RWPE2 (cell line): ENCODE measurements at regions not wholly inside any gene's neighbourhood (a gene's known extent, or its start where the extent isn't known, plus 50 kb on each side); places are given as distances from the start of the nearest gene placed in this dataset.

Source experiments
- ATAC-seq: fragments of 200-7000 bp; cut with Tn5 transposase; 3 replicates; pipeline ENCODE4 v1.9.1; 2021; ENCODE audit warnings: low read depth
- DNase-seq: peaks from one replicate; pipeline ENCODE4 v3.0.0-alpha.2; 2020; ENCODE audit warnings: low spot score
- H3K27ac ChIP-seq: fragments of 450-650 bp; 2 replicates; pipeline ENCODE4 v1.5.1; 2017; ENCODE audit warnings: mild to moderate bottlenecking; ENCODE audit not compliant: poor library complexity, severe bottlenecking
- H3K27me3 ChIP-seq: fragments of 250-450 bp; sonication (Bioruptor Pico); 2 replicates; pipeline ENCODE4 v1.5.1; 2021; ENCODE audit warnings: mild to moderate bottlenecking, moderate library complexity; ENCODE audit not compliant: insufficient read depth, poor library complexity, severe bottlenecking
- H3K36me3 ChIP-seq: fragments of 250-450 bp; sonication (Bioruptor Pico); 2 replicates; pipeline ENCODE4 v1.5.1; 2020; ENCODE audit warnings: low read depth, mild to moderate bottlenecking, moderate library complexity
- H3K4me1 ChIP-seq: fragments of 250-450 bp; sonication (Bioruptor Pico); 2 replicates; pipeline ENCODE4 v1.5.1; 2021; ENCODE audit warnings: mild to moderate bottlenecking, moderate library complexity; ENCODE audit not compliant: insufficient read depth, poor library complexity, severe bottlenecking
- H3K4me3 ChIP-seq: fragments of 250-450 bp; sonication (Bioruptor Pico); 2 replicates; pipeline ENCODE4 v1.5.1; 2021; ENCODE audit warnings: mild to moderate bottlenecking, moderate library complexity; ENCODE audit not compliant: severe bottlenecking
- H3K9me3 ChIP-seq: fragments of 250-450 bp; sonication (Bioruptor Pico); 2 replicates; pipeline ENCODE4 v1.5.1; 2021; ENCODE audit warnings: mild to moderate bottlenecking, moderate library complexity; ENCODE audit not compliant: severe bottlenecking
- TF ChIP-seq, protein P1 (sequence below): fragments of 450-650 bp; IDR thresholded peaks from one replicate; pipeline ENCODE4 v1.5.1; 2017; ENCODE audit warnings: mild to moderate bottlenecking, moderate library complexity; ENCODE audit not compliant: poor library complexity, severe bottlenecking

DNA sequence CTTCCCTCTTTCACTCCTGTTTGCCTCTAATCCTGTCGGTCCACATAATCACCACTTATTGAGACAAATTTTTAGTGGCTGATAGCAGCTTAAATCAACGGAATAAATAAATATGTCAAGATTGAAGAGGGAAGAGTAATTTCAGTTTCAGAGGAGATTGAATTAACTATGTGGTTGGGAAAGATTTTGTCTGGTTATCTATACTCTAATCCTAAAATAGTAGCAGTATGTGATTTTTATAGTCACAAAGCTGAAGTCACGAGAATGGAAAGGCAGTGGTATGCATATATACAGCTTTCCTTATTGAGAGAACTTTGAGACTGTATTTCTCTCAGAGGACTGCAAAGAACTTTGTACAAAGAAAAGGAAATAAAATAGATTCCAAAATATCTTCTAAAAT is 493.3 kb downstream of the FAT4 start:
- DNase-seq (no peak), ATAC-seq (no peak)
- Histone ChIP-seq H3K4me3 (no peak overlapping the region), H3K9me3 (no peaks in the 10 kb centered on the region), H3K4me1 (no peaks in the 10 kb centered on the region), H3K36me3 (no peaks in the 10 kb centered on the region), H3K27ac (no peak overlapping the region), H3K27me3 (no peaks in the 10 kb centered on the region)
- TF ChIP-seq, protein P1, sequence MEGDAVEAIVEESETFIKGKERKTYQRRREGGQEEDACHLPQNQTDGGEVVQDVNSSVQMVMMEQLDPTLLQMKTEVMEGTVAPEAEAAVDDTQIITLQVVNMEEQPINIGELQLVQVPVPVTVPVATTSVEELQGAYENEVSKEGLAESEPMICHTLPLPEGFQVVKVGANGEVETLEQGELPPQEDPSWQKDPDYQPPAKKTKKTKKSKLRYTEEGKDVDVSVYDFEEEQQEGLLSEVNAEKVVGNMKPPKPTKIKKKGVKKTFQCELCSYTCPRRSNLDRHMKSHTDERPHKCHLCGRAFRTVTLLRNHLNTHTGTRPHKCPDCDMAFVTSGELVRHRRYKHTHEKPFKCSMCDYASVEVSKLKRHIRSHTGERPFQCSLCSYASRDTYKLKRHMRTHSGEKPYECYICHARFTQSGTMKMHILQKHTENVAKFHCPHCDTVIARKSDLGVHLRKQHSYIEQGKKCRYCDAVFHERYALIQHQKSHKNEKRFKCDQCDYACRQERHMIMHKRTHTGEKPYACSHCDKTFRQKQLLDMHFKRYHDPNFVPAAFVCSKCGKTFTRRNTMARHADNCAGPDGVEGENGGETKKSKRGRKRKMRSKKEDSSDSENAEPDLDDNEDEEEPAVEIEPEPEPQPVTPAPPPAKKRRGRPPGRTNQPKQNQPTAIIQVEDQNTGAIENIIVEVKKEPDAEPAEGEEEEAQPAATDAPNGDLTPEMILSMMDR = no peak

DNA sequence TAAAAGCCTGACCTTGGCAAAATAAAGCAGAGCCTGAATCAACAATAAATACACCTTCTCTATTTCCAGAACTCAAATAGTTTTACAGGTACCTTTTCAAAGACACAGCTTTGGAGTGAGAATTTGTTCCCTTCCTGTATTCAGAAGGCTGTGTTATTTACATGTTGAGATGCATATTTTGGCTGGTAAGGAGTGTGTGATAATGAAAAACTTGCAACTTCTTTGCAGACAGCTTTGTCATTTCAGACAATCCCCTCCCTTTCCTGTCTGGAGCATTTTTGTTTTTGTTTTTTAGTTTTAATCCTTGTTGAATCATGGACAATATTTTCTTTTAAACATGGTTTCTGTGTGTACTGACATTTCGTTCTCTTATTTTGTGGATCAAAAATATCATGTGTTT is 493.8 kb downstream of the FAT4 start:
- TF ChIP-seq, protein P1 = no peak
- ATAC-seq = no peak
- Histone ChIP-seq H3K27me3 (no peaks in the 10 kb centered on the region), H3K4me1 (no peaks in the 10 kb centered on the region), H3K4me3 (no peak overlapping the region), H3K9me3 (no peaks in the 10 kb centered on the region), H3K36me3 (no peaks in the 10 kb centered on the region), H3K27ac (no peak overlapping the region)
- no peak for DNase-seq

DNA sequence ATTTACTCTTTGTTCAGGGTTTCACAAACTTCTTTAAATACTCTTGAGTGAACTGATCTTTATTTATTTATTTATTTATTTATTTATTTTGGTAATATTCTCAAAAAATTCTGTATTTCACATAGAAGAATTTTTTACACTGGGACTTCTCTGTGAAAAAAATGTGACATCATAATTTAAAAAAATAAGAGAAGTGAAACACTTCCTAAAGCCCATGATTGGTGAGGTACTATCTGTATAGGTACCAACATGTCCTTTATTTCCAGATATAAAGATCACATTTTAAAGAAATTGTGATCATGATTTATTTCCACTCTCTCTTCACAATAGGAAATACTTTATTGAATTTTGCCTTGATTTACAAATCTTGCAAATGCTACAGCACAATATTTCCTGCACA is 497.1 kb downstream of the FAT4 start:
- ATAC-seq (no peak), DNase-seq (no peak)
- Histone ChIP-seq H3K4me3 (no peak overlapping the region), H3K27ac (no peak overlapping the region), H3K27me3 (no peaks in the 10 kb centered on the region), H3K4me1 (no peaks in the 10 kb centered on the region), H3K36me3 (no peaks in the 10 kb centered on the region), H3K9me3 (no peaks in the 10 kb centered on the region)
- TF ChIP-seq, protein P1 = no peak

DNA sequence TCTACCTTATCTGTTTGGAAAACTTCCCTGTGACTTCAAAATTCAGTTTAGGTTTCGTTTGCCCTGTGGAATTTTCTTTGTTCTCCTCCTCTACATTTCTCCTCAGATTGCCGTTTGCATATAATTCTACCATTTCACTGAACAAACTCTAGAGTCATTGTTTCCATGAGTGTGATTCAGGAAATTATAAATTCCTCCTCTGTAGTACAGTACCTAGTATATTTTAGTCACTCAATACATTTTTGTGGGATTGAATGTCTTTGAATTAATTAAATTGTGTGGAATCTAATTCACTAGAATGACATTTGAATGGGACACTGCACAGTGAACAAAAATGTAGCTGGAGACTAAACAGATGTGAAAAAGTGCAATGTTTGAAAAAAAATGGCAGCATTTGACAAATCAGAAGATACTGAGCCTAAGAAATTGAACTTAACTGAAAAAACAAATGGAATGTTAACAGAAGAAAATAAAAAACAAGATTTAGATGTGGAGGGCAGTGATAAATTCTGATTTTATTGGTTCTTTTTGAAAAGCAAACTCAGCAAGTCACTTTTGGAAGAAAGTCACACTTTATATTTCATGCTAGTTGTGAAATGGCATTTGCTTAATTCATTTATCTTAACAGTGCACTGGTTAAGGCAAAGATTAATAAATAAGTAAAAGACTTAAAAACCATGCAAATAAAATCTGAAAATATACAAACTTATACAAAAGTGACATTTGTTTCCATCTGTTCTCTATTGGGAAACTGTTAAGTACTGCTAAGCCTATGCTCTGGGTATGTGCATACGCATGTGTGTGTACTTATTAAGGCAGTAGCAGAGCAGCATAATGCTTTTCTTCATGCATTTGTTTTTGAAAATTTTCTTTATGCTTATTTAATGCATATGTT is 512.3 kb downstream of the FAT4 start:
- Histone ChIP-seq H3K9me3 (no peaks in the 10 kb centered on the region), H3K27ac (no peak overlapping the region), H3K36me3 (no peaks in the 10 kb centered on the region), H3K4me1 (no peaks in the 10 kb centered on the region), H3K27me3 (no peaks in the 10 kb centered on the region), H3K4me3 (no peak overlapping the region)
- ATAC-seq (no peak), DNase-seq (no peak)
- TF ChIP-seq, protein P1 = no peak

DNA sequence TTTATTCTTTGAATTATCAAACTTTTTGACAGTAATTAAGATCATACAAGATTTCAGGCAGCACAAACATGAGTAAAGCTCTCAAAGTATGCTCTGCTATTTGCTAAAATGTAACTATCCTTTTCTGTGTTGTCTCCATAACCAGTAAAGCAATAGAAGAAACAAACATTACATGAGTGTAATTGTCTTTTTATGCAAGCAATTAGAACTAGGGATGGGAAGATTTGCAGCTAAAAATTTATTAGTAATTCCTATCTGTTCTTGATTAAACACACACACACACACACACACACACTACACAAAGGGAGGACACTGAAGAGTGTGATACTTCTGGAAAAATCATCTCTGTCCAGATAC is 512.9 kb downstream of the FAT4 start:
- no peaks in the 10 kb centered on the region for H3K9me3 ChIP-seq
- H3K36me3 ChIP-seq = no peaks in the 10 kb centered on the region
- TF ChIP-seq, protein P1 = no peak
- no peak for DNase-seq
- H3K4me1 ChIP-seq = no peaks in the 10 kb centered on the region
- no peak overlapping the region for H3K27ac ChIP-seq
- no peak for ATAC-seq
- H3K27me3 ChIP-seq = no peaks in the 10 kb centered on the region
- no peak overlapping the region for H3K4me3 ChIP-seq
